Natural killer cell (primary cell): ENCODE measurements at regions not wholly inside any gene's neighbourhood (a gene's known extent, or its start where the extent isn't known, plus 50 kb on each side); places are given as distances from the start of the nearest gene placed in this dataset.

Source experiments
- ATAC-seq, 3 donors: fragments of 150-1000 bp in 2 of 3; fragments of 200-7000 bp in 1 of 3; cut with Tn5 transposase; 1 replicate in 1 of 3; 2 replicates in 2 of 3; pipeline ENCODE4 v1.10.0; 2021; ENCODE audit warnings: mild to moderate bottlenecking in 2 of 3, moderate library complexity in 2 of 3
- DNase-seq, 2 donors: peaks; one replicate each; pipeline versions ENCODE4 v3.0.0 to v3.0.0-alpha.2; 2013 to 2021; ENCODE audit warnings: mixed read lengths in 1 of 2
- H3K27ac ChIP-seq: one replicate; pipeline ENCODE4 v1.5.1; 2013; ENCODE audit warnings: mild to moderate bottlenecking, low read length
- H3K27me3 ChIP-seq: one replicate; pipeline ENCODE4 v1.6.1; 2013; ENCODE audit warnings: low read length; ENCODE audit not compliant: control insufficient read depth, insufficient read depth
- H3K36me3 ChIP-seq: one replicate; pipeline ENCODE4 v1.6.1; 2013; ENCODE audit warnings: low read length; ENCODE audit not compliant: control insufficient read depth, insufficient read depth
- H3K4me1 ChIP-seq: one replicate; pipeline ENCODE4 v1.6.1; 2013; ENCODE audit warnings: low read length; ENCODE audit not compliant: control insufficient read depth, insufficient read depth
- H3K4me3 ChIP-seq: one replicate; pipeline ENCODE4 v1.5.1; 2013; ENCODE audit warnings: low read length
- H3K9me3 ChIP-seq: one replicate; pipeline ENCODE4 v1.6.1; 2013; ENCODE audit warnings: low read length; ENCODE audit not compliant: control insufficient read depth, insufficient read depth
- H3K27ac Mint-ChIP-seq, 2 donors: one replicate each; pipeline ENCODE4 v1.8.0; 2022; ENCODE audit warnings: mild to moderate bottlenecking in 2 of 2, mixed read lengths in 2 of 2, moderate library complexity in 1 of 2
- H3K27me3 Mint-ChIP-seq, 2 donors: one replicate each; pipeline ENCODE4 v1.8.0; 2022; ENCODE audit warnings: low read depth in 2 of 2, mixed read lengths in 2 of 2
- H3K36me3 Mint-ChIP-seq: one replicate; pipeline ENCODE4 v1.8.0; 2022; ENCODE audit warnings: mixed read lengths
- H3K4me1 Mint-ChIP-seq, 2 donors: one replicate each; pipeline ENCODE4 v1.8.0; 2022; ENCODE audit warnings: mixed read lengths in 2 of 2
- H3K4me3 Mint-ChIP-seq: one replicate; pipeline ENCODE4 v1.8.0; 2022; ENCODE audit warnings: mild to moderate bottlenecking, moderate library complexity, mixed read lengths
- H3K9me3 Mint-ChIP-seq, 2 donors: one replicate each; pipeline ENCODE4 v1.8.0; 2022; ENCODE audit warnings: mixed read lengths in 2 of 2
- CTCF ChIP-seq: fragments of 200-600 bp; IDR thresholded peaks from one replicate; pipeline ENCODE4 v1.8.0; 2022; ENCODE audit warnings: antibody characterized with exemption
- WGBS: methylation state at CpG from one replicate; pipeline ENCODE4 v1.1.7; 2013; ENCODE audit warnings: missing lambda C conversion rate; ENCODE audit not compliant: insufficient coverage; 5-methylcytosine and 5-hydroxymethylcytosine counted together
- intact Hi-C: fragments of 100-400 bp; cut with micrococcal nuclease; formaldehyde crosslinking; loops from one replicate; pipeline ENCODE4 v1.14.2; 2022

DNA sequence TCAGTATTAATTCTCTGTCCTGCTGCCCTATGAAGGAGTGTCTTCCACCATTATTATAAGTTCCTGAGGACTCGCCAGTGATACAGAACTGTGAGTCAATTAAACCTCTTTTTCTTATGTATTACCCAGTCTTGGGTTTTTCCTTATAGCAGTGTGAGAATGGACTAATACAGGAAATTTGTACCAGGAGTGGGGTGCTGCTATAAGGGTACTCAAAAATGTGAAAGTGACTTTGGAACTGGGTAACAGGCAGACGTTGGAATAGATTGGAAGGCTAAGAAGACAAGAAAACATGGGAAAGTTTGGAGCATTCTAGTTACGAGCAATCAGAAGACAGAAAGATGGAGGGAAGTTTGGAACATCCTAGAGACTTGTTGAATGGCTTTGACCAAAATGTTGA lies 616.7 kb upstream of the EPHA7 start:
- no peaks in the 10 kb centered on the region for H3K4me1 Mint-ChIP-seq
- DNase-seq, result no peak
- 86% methylated on average over 3 of the region's 3 CpGs for WGBS
- H3K27ac ChIP-seq, result no peak overlapping the region
- H3K9me3 ChIP-seq, result peaks cover 10% of the 10 kb centered on the region
- H3K36me3 ChIP-seq, result no peaks in the 10 kb centered on the region
- peaks cover 4% of the 10 kb centered on the region for H3K36me3 Mint-ChIP-seq
- H3K27ac Mint-ChIP-seq, result no peak overlapping the region
- TF ChIP-seq CTCF, result no peak
- intact Hi-C loops, result no loop called here
- peaks cover 12 to 21% of the 10 kb centered on the region in 2 donors for H3K9me3 Mint-ChIP-seq
- H3K4me1 ChIP-seq, result no peaks in the 10 kb centered on the region
- ATAC-seq, result no peak
- H3K27me3 Mint-ChIP-seq, result no peaks in the 10 kb centered on the region
- no peak overlapping the region for H3K4me3 Mint-ChIP-seq
- H3K4me3 ChIP-seq, result no peak overlapping the region
- no peaks in the 10 kb centered on the region for H3K27me3 ChIP-seq

DNA sequence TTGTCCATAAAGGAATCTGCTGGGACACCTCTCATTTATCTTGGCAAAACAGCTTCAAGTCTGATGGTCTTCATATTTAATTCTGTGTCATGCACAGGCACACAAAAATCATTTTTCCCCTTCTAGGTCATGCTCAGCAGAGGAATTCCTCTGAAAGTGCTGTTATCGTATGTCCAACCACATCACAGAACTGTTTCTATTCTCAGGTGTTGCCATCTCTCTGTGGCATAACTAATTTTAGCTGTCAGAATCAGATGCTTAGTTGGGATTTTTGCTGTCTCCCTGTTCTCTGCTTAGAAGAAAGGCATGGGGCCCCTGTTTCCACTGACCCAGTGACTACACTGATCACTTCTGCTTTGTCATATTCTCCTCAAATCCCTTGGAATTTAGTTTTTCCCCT lies 608.0 kb upstream of the EPHA7 start:
- H3K4me1 ChIP-seq, result no peaks in the 10 kb centered on the region
- H3K4me3 ChIP-seq, result no peak overlapping the region
- H3K9me3 ChIP-seq, result peaks cover 4% of the 10 kb centered on the region
- H3K27me3 Mint-ChIP-seq, result no peaks in the 10 kb centered on the region
- H3K9me3 Mint-ChIP-seq, result peaks cover 21 to 29% of the 10 kb centered on the region in 2 donors
- 100% methylated on average over 1 of the region's 1 CpG for WGBS
- no peaks in the 10 kb centered on the region for H3K4me1 Mint-ChIP-seq
- no peak overlapping the region for H3K27ac ChIP-seq
- peaks cover 7% of the 10 kb centered on the region for H3K36me3 Mint-ChIP-seq
- DNase-seq (no peak), ATAC-seq (no peak)
- H3K36me3 ChIP-seq, result no peaks in the 10 kb centered on the region
- no peaks in the 10 kb centered on the region for H3K27me3 ChIP-seq
- no peak overlapping the region for H3K27ac Mint-ChIP-seq
- intact Hi-C loops, result no loop called here
- no peak for TF ChIP-seq CTCF
- no peak overlapping the region for H3K4me3 Mint-ChIP-seq

- no peak overlapping the region for H3K4me3 ChIP-seq
- DNase-seq (no peak), ATAC-seq (no peak)
- Mint-ChIP-seq H3K27me3 (no peaks in the 10 kb centered on the region), H3K4me1 (no peaks in the 10 kb centered on the region), H3K9me3 (peaks cover 19 to 27% of the 10 kb centered on the region in 2 donors), H3K4me3 (no peak overlapping the region), H3K36me3 (peaks cover 7% of the 10 kb centered on the region), H3K27ac (no peak overlapping the region)
- H3K27ac ChIP-seq, result no peak overlapping the region
- 82% methylated on average over 8 of the region's 8 CpGs for WGBS
- no peak for TF ChIP-seq CTCF
- no peaks in the 10 kb centered on the region for H3K36me3 ChIP-seq
- H3K9me3 ChIP-seq, result peaks cover 4% of the 10 kb centered on the region
- H3K4me1 ChIP-seq, result no peaks in the 10 kb centered on the region
- intact Hi-C loops, result no loop called here
- H3K27me3 ChIP-seq, result no peaks in the 10 kb centered on the region
Observed at GRCh38 chr6:94026575-94026974, 607.2 kb upstream of the EPHA7 start.

- H3K27me3 ChIP-seq, result no peaks in the 10 kb centered on the region
- intact Hi-C loops, result no loop called here
- H3K36me3 ChIP-seq, result no peaks in the 10 kb centered on the region
- H3K27me3 Mint-ChIP-seq, result no peaks in the 10 kb centered on the region
- H3K4me3 ChIP-seq, result no peak overlapping the region
- no peak overlapping the region for H3K27ac ChIP-seq
- no peaks in the 10 kb centered on the region for H3K4me1 ChIP-seq
- ATAC-seq (no peak), DNase-seq (no peak)
- H3K27ac Mint-ChIP-seq, result no peak overlapping the region
- H3K9me3 Mint-ChIP-seq, result peaks cover 5 to 13% of the 10 kb centered on the region in 2 donors
- no peak for TF ChIP-seq CTCF
- 43% methylated on average over 1 of the region's 1 CpG for WGBS
- H3K9me3 ChIP-seq, result peaks cover 4% of the 10 kb centered on the region
- no peaks in the 10 kb centered on the region for H3K4me1 Mint-ChIP-seq
- H3K4me3 Mint-ChIP-seq, result no peak overlapping the region
- no peaks in the 10 kb centered on the region for H3K36me3 Mint-ChIP-seq
Observed at GRCh38 chr6:94005835-94006234, 586.5 kb upstream of the EPHA7 start.
